NCI-H748 (cell line): ENCODE measurements at regions not wholly inside any gene's neighbourhood (a gene's known extent, or its start where the extent isn't known, plus 50 kb on each side); places are given as distances from the start of the nearest gene placed in this dataset.
"Not testable (repeated sequence)": the region's sequence is repeated elsewhere in the genome, so short reads cannot be mapped to it uniquely, and the experiment has no call there.

Experiments used
- DNase-seq: peaks from one replicate; lab custom pipeline; 2025; ENCODE audit not compliant: unreplicated experiment; lab: John Stamatoyannopoulos, UW

DNA sequence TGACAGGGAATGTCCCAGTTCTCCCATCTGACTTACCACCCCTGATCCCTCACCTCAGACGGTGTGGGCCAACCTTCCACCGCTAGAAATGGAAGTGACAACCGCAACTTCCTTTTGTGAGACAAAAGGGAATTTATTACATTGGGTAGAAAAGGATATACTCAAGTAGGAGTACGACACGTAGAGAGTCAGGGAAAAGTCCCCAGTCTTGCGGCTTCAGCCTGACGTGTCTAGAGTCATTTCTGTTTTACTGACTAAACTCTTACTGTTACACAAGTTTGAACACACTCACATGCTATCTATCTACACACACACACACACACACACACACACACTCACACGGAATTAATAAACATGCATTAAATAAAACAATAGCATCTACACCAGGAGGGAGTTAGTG lies 178.9 kb downstream of the COPRS start:
- DNase-seq: no peak

DNA sequence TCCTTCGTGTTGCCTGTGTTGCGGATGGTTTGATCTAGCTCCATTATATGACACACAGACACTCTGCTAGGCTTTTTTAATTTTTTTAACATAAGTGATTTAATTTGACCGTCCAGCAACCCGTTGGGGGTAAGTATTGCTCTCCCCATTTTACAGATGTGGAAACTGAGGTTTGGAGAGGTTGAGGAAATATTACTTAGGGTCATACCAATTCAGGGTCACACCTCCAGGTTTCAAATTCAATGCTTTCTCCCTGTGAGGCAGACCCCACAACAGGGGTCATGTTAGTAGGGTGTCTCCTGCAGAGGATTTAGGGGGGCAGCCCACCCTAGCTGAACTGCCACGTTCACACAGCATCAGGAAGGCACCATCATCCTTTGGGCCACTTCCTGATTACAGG lies 179.4 kb downstream of the COPRS start:
- DNase-seq: no peak

DNA sequence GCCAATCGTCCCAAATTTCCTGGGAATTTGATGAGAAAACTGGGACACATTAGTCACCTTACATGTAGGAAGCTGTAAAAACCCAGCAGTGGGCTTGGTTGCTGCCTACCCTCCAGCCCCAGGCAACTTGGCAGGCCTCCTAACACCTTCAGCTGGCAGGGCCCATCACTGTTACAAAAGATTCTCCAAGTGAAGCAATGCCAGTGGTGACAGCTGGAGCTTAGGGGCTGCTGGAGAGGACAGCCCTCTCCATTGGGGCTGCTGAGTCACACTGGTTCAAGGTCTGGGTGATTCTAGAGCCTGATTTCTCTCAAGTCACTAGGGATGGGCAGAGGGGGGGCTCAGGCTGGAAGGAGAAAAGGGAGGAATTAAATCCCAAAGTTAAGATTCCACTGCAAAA lies 180.6 kb downstream of the COPRS start:
- no peak for DNase-seq

DNA sequence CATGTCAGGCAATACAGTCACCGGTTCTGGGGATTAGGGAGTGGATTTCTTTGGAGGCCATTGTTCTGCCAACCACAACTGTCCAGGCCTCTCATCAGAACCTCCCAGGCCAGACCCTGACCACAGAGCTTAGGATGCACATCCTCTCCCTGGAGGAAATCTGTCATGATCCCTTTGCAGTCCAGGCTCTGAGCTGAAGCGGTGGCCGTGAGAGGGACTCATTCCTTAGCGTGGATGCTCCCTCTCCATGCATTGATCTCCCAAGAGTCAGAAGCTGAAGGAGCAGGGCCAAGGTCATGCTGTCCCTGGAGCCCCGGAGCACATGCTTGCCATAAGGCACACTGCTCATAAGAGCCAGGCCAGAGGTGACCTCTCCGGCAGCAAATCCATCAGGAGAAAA lies 181.4 kb downstream of the COPRS start:
- no peak for DNase-seq

DNA sequence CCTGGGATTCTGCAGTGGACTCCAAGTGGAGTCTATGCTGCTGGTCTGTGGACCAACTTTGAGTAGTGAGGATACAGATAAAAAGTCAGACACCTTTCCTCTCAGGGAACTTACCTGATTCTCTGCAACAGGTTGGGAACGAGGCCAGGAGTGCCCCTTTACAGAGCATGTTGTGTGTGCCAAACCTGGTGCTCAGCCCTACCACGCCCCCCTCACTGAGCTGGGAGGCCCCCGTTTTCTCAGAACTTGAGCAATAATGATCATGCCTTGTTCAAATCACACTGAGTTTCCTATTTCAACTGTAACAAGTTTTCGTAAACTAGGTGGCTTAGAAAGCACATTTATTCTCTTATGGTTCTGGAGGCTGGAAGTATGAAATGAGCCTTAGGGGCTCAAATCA lies 182.0 kb downstream of the COPRS start:
- DNase-seq: no peak

DNA sequence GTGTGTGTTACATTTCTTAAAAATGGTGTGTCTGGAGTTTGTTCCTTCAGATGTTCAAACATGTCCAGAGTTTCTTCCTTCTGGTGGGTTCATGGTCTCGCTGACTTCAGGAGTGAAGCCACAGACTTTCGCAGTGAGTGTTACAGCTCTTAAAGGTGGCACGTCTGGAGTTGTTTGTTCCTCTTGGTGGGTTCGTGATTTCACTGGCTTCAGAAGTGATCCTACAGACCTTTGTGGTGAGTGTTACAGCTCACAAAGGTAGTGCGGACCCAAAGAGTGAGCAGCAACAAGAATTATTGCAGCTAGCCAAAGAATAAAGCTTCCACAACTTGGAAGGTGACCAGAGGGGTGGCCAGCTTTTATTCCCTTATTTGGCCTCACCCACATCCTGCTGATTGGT lies 183.7 kb downstream of the COPRS start:
- not testable (repeated sequence) for DNase-seq

DNA sequence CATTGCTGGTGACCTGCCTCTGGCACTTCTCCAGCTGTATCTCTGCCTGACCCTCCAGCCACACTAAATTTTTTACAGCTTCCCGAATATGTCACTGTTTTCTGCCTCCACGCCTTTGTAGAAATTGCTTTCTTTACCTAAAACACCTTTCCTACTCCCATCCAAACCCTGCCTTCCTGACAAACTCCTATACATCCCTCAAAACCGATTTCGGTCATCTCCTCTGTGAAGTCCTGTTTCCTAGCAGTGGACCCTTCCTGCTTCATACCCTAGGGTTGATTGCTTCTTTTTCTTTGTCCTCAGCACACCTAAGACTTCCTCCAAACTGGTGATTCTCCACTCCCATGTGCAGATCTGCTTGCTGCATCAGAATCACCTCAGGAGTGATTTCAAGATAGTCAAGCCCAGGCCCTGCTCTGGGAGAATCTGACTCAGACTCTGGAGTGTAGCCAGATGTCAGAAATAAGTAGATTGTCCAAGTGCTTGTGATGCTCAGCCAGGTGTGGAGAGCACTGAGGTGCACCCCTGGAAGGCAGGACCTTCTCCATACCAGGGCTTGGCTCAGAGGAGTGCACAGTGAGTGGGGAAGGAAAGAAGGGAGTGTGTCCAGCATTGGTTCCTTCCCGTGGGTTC lies 184.2 kb downstream of the COPRS start:
- no peak for DNase-seq

DNA sequence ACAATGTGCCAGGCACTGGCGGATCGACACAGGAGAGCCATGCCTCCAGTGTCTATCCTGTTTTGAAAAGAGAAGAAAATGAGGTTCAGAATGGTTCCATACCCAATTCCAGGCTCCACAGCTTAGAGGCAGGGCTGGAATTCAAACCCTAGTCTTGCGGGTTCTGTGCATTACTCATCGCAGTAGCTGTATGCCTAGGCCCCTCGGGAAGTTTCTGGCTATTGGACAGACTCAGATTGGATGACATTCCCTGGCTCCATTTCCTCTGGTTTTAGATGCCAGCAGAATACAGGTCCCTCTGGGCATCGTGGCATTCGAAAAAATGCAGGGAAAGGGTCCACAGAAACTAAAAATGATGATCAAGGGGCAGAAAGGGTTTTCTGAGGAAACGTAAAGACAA lies 184.7 kb downstream of the COPRS start:
- no peak for DNase-seq

DNA sequence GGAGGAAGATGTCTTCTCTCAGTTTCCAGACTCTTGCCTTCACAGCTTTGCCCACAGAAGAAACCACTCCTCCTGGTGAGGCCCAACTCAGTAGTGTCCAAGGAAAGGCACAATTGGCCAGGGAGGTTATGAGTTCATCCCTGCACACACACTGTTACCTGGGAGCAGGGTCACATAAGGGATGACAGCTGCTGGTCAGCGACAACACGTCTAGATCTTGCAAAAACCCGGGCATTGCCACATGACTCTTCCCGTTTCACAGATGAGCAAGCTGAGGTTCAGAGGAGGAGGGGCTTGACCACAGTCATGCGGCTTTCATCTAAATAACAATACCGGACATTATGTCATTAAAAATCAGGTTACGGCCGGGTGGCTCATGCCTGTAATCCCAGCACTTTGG lies 186.0 kb downstream of the COPRS start:
- no peak for DNase-seq

DNA sequence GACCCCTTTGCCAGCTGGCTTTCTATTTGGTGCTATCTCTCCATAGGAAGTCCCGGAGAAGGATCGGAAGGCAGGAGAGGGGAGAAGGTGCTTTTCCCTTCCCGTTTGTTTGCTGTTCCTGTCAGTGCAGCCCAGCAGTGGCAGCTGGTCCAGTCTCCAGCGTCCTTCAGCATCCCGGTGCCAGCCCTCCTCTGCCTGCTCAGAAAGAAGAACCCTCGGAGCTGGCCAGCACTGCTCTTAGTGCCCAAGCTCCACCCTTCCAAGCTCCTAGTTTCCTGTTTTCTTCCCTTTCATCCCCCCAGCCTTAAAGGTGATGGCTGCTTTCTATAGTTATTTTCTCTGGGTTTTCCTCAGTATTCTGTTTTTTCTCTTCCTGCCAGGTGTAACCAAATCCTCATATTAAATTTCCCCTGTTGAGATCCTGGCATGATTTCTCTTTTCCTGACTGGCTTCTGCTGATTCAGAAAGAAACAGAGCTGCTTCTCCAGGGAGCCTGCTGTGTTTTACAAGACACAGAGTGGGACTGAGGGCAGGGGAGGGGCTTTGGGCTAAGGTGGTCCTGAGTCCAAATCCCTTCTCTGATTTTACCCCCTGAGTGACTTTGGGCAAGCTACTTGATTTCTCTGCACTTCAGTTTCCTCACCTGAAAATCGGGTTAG lies 186.8 kb downstream of the COPRS start:
- DNase-seq: no peak

DNA sequence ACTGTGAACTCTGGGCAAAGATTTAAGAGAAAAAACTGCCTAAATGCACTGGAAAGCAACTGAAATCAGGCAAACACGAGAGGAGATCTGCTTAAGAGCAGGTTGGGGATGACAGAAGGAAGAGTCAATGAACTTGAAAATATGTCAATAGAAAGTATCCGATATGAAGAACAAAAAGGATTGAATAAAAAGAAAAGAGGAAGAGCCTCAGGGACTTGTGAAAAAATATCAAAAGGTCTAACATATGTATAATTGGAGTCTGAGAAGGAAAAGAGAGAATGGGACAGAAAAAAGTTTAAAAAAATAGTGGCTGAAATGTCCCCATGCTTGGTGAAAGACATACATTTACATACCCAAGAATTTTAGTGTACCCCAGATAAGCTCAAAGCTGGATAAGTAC lies 195.5 kb downstream of the COPRS start:
- DNase-seq: no peak

DNA sequence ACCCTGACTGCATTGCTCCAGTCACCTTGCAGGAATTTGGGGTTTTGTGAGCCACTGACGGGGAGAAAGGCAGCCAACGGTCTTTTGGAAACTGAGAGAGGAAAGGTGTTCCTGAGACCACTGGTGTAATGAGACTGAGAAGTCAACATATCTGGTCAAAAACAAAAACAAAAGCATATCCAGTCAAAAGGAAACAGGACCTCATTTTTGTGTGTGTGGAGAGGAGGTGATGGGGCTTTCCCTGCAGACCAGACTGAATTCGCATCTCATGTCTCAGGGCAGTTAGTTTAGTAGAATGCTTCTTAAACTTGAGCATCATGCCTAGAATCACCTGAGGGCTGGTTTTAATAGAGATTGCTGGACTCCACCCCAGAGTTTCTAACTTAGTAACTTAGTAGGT lies 198.4 kb downstream of the COPRS start:
- DNase-seq: no peak

DNA sequence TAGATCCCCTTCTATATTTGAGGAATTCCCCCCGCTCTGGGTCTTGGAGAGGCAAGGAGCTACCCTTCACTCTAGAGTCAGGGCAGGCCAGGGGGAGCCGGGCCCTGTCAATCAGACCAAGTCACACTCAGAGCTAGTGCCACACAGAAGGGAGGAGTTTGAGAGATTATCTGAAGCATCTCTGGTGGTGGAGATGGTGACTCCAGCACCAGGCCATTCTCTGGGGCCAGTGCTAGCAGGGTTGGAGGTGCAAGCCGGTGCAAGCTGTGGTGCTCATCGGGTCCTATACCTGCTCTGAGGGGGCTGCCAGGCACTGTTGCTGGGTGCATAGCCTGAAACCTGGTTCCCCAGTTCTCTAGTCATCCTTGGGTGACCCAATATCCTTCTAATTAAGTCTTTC lies 201.2 kb downstream of the COPRS start:
- DNase-seq: no peak

DNA sequence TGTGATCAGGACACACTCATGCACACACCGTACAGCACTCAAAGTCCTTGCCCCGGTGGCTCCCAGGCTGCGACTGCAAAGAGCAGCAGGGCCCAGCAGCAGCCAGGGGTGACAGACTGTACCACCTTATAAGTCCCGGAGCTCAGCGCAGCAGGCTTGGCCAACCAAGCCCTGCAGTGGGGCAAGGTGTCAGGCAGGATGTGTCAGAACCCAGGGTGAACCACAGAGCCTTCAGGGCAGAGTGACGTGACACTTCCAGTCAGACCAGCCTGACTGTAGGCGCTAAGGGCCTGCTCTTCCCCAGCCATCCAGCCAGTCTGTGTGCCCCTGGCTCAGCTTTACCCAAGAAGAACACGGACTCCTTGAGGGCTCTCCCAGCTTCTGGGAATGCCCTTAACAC lies 204.1 kb downstream of the COPRS start:
- no peak for DNase-seq

DNA sequence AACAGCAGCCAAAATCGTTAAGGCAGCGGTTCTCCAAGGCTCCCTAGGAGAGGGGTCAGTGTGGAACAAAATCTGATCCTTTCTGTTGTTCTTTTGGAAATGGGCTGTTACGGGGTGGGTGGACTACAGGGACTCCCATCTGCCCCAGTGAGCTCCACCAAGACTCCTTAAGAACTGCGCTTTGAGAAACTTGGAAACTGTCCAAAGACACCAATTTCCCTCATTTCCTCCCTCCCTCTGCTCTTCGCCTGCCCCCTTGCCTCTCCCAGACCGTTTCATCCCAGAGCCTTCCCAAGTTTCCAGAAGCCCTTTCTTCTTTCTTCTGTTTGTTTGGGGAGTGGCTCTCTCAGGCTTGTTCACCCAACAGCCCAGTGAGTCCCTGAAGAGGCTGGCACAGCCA lies 205.4 kb downstream of the COPRS start:
- DNase-seq: no peak

DNA sequence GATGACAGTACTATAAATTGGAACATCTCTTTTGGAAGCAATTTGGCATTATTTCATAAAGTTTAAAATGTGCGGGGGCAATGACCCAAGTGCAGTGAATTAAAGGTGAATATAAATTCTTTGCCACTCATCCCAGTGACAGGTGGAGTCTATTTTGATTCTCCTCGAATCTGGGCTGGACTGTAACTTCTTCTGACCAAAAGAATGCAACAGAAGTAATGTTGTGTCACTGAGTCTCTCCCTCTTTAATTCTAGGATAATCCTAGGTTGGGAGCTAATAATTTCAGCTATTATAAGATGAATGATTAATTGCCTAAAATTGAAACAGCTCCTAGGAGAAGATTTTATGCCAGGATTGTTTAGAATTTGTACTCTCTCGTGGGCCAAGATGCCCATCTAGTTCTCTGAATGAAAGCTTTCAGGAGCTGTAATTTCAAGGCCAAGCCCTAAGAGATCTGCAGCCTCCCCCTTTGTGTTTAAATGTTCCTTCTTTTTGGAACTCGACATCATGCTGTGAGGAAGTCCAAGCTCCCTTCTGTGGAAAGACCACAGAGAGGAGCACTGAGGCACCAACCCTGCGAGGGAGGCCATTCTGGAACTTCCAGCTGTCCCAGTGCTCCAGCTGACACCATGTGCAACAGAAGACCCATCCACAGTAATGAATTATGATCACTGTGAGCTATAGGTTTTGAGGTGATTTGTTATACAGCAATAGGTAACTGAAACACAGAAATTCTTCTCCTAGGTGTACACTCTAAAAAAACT lies 208.1 kb downstream of the COPRS start:
- DNase-seq: no peak

DNA sequence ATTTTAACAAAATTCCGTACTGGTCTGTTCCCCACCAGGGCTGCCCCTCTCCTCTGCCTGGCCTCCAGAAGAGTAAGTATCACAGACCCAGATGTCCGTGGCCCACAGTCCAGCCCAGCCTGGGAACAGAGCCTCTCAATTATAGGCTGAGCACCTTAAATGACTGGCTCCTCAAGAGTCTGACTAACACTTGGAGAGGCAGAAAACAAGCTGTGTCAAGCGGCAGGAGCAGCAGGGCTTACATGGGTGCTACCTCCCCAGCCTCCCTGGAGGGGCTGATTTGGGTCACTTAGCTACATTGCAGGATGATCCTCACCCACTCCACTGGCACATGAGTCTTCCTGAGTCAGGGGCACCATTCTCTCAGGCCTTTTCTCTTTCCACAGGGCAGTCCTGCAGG lies 209.7 kb downstream of the COPRS start:
- DNase-seq: no peak

DNA sequence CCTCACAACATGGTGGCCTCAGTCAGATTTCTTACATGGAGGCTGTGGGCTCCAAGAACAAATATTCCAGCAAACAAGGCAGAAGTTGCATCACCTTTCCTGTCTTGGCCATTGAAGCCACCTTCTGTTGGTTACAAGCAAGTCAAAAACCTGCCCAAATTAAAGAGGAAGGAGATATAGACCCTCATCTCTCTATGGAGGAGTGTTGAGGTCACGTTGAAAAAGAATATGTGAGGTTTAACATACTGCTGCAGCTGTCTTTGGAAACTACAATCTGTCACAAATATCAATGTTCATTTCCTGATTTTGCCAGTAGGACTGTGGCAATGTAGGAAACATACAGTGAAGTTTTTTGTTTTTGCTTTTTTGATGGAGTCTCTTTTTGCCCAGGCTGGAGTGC lies 211.4 kb downstream of the COPRS start:
- no peak for DNase-seq

DNA sequence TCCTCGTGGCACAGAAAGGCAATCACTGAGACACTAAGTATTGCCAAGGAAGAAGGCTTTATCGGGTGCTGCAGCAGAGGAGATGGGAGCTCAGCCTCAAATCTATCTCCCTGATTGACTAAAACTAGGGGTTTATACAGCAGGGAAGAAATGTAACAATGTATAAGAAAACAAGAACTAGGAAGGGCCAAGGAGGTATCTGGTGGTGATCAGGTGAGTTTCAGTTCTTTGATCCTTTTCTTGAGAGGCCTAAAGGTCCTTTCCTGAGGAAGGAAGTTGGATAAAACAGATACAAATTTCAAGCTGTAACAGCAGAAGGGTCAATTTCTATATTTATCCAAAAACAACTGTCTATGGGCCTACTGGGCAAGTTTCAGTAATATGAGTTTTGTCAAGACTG lies 212.4 kb downstream of the COPRS start:
- DNase-seq: no peak

DNA sequence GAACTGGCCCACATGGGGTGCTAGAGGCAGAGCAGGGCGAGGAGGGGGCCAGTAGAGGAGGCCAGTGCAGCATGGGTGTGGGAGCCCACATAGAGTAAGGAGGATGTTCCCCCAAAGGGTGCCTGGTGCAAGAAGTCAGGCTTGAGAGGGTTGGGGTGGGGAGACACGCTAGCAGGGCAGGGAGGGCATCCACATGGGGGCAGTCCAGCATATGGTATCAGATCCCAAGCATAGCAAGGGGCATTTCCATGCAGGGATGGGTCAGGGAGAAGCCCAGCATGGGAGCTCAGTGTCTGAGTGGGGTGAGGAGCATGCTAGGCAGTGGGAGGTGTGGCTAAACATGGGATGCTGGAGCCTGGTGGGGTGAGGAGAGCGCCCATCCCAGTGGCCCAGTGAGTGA lies 213.7 kb downstream of the COPRS start:
- DNase-seq: no peak

DNA sequence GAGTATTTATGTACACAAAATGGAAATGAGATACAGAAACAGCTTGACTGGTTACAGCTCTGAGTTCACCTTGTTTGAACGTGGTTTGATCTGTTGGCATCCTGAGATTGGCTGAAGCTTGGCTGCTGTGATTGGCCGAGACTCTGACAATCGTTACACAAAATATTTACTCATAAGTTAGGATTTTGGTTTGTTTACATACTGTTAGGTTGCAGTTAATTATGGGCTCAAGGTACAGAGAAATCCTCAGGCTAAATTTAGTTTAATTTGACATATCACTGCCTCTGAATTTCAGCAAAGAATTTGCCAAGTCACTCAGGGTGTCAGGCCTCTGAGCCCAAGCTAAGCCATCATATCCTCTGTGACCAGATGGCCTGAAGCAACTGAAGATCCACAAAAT lies 227.3 kb downstream of the COPRS start:
- no peak for DNase-seq

DNA sequence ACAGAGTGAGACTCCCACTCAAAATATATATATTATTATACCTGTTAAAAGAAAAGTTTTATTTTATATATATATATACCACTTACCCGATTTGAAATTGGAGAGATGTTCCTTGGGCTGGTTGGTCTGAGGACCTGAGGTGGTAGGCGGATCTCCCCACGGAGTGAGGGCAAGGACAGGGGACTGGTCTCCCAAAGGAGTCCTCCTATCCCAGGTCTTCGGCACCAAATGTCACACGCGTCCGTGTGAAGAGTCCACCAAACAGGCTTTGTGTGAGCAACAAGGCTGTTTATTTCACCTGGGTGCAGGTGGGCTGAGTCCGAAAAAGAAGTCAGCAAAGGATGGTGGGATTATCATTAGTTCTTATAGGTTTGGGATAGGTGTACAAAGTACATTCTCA lies 228.2 kb downstream of the COPRS start:
- not testable (repeated sequence) for DNase-seq
